ENCODE measurements at regions not wholly inside any gene's neighbourhood (a gene's known extent, or its start where the extent isn't known, plus 50 kb on each side); places are given as distances from the start of the nearest gene placed in this dataset.

DNA sequence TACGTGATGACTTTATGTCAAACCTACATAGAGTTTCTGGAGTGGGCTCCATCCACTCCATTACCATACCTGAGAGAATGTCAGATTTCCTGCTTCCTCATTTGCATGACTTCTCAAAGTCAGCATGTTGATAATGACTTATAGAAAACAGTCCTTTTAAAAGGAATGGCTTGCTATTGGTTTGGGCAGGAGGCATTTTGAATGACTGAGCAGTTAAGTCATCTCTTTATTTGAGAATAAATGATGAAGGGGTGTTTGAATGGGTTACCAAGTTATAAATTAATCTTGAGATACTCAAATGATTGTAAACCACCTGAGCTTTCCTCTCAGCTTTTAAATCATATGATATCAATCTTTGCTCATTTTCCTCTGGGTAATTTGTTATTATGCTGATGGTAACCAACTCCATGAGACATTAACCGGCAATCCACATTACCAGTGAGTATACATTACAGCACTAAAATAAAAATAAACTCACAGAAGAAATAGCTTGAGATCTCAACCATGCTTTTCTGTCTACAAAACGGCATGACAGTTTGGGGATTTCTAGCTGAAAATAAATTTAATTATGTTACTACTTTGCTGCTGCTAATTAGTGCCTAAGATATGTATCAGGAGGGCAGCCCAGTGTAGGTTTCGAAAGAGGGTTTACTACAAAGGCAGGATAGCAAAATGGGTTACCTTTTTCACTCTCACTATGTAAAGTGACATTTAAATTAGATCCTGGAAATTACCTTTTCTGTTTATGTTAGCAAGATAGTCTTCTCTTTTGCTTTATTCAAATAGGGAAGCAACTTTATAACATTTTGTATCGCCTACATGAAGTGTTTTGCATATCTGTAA is 78.8 kb downstream of the RPS12 start:
- no peak for TF ChIP-seq FOXP2 (optimal IDR thresholded peaks at IDR 0.05; ENCODE audit: borderline replicate concordance, extremely low read depth, extremely low read length, insufficient read depth)
- TF ChIP-seq SIN3A (IDR thresholded peaks at IDR 0.05; ENCODE audit: borderline replicate concordance, insufficient read depth, low read length): 0 out of 2 replicates have a peak, but pooled peaks have one; percentile 74
- TF ChIP-seq, protein P1, sequence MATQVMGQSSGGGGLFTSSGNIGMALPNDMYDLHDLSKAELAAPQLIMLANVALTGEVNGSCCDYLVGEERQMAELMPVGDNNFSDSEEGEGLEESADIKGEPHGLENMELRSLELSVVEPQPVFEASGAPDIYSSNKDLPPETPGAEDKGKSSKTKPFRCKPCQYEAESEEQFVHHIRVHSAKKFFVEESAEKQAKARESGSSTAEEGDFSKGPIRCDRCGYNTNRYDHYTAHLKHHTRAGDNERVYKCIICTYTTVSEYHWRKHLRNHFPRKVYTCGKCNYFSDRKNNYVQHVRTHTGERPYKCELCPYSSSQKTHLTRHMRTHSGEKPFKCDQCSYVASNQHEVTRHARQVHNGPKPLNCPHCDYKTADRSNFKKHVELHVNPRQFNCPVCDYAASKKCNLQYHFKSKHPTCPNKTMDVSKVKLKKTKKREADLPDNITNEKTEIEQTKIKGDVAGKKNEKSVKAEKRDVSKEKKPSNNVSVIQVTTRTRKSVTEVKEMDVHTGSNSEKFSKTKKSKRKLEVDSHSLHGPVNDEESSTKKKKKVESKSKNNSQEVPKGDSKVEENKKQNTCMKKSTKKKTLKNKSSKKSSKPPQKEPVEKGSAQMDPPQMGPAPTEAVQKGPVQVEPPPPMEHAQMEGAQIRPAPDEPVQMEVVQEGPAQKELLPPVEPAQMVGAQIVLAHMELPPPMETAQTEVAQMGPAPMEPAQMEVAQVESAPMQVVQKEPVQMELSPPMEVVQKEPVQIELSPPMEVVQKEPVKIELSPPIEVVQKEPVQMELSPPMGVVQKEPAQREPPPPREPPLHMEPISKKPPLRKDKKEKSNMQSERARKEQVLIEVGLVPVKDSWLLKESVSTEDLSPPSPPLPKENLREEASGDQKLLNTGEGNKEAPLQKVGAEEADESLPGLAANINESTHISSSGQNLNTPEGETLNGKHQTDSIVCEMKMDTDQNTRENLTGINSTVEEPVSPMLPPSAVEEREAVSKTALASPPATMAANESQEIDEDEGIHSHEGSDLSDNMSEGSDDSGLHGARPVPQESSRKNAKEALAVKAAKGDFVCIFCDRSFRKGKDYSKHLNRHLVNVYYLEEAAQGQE (IDR thresholded peaks at IDR 0.05; ENCODE audit: insufficient read depth in 1 of 2, low read depth in 2 of 2, low read length in 2 of 2): no peak

DNA sequence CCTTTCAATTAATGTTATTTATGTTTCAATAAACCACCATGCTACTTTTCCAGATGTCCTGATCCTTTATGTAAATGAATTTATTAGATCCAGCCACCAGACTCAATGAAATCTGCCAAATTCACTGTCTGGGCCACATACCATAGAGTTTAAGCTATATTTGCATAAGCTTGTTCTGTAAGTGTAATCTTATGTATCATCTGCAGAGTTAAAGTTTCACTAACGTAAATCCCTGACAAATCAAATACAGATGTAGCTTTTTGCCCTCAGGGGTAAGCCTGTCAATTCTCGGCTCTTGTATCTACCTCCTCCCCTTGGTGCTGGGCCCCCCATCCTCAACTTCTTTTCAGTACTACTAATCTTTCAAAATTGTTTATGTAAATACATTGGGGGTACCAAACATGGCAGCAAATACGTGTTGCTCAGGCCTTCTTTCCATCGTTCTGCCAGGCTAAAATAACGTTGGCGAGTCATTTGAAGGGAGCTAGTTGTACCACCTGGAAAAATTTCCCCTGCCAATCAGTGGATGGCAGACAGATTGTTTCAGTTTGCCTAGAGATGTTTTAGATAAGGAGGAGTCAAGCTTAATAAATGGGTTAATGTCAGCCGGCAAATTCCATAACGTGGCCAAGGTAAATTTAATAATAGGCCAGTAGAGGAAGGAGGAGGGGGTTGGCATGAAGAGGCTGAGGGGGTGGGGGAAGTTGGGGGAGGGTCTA is 79.6 kb downstream of the RPS12 start:
- no peak for TF ChIP-seq FOXP2 (optimal IDR thresholded peaks at IDR 0.05; ENCODE audit: borderline replicate concordance, extremely low read depth, extremely low read length, insufficient read depth)
- TF ChIP-seq POLR2AphosphoS5 (IDR thresholded peaks at IDR 0.05; ENCODE audit: low read depth, low read length): no peak

DNA sequence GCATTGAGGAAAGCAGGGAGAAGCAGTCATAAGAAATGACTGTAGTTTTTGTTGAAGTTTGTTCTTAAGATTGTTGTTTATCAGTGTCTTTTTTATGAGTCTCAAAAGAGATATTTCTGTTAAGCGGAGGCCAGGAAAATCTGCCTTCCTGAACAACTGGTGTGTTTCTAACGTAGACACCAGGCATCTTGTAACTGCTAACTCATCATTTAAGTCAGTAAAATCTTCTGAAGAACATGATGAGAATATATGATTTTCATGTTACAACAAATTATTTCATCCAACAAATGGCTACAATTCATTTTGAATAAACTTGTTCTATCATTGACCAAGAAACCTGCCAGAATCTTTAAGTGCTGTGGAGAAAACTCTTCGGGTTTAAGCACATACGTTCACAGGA is 84.0 kb downstream of the RPS12 start:
- TF ChIP-seq, protein P1 (IDR thresholded peaks at IDR 0.05; ENCODE audit: insufficient read depth in 1 of 2, low read depth in 2 of 2, low read length in 2 of 2): no peak
- no peak for TF ChIP-seq SIN3A (IDR thresholded peaks at IDR 0.05; ENCODE audit: borderline replicate concordance, insufficient read depth, low read length)
- TF ChIP-seq TAF1 (IDR thresholded peaks at IDR 0.05; ENCODE audit: borderline replicate concordance, insufficient read depth, low read length): no peak
- no peak for TF ChIP-seq FOXP2 (optimal IDR thresholded peaks at IDR 0.05; ENCODE audit: borderline replicate concordance, extremely low read depth, extremely low read length, insufficient read depth)
- no peak for TF ChIP-seq POLR2AphosphoS5 (IDR thresholded peaks at IDR 0.05; ENCODE audit: low read depth, low read length)

DNA sequence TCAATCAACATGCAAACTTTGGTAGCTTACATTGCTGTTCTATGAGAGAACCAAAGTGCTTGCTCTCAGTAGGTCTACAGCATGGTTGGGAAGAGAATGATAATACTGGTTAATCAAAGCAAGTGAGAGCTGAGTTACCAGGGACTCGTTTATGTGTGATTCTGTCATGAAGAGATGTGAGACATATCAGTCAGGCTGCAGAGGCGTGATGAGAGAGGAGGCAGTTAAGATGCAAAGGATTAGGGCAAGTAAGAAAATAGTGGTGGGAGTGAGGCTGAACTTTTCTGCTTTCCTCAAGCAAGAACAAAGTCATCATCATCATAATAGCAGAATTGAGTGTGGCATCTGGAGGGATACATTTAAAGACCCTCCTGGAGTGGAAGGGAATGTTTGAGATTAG is 86.5 kb downstream of the RPS12 start:
- TF ChIP-seq, protein P1 (IDR thresholded peaks at IDR 0.05; ENCODE audit: insufficient read depth in 1 of 2, low read depth in 2 of 2, low read length in 2 of 2): no peak
- TF ChIP-seq TAF1 (IDR thresholded peaks at IDR 0.05; ENCODE audit: borderline replicate concordance, insufficient read depth, low read length): no peak
- TF ChIP-seq POLR2AphosphoS5 (IDR thresholded peaks at IDR 0.05; ENCODE audit: low read depth, low read length): no peak
- TF ChIP-seq FOXP2 (optimal IDR thresholded peaks at IDR 0.05; ENCODE audit: borderline replicate concordance, extremely low read depth, extremely low read length, insufficient read depth): no peak
- no peak for TF ChIP-seq SIN3A (IDR thresholded peaks at IDR 0.05; ENCODE audit: borderline replicate concordance, insufficient read depth, low read length)

DNA sequence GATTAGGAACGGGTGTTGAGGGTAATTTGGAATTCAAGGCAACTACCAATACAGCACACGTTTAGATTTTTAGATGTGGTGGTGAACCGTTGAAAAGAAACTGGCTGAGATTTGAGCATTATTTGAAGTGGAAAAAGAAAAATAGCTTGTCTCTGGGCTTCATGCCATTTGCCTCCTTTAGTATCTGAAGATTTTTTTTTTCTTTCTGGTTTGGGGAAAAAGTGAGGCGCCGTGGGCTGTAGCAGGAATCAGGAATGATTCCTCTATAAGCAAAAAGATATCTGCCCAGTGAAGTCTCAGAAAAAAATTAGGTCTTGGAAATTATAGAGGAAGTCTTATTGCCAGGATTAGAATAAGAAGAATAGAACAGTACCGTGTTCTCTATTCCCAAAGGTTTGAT is 88.5 kb downstream of the RPS12 start:
- TF ChIP-seq TAF1 (IDR thresholded peaks at IDR 0.05; ENCODE audit: borderline replicate concordance, insufficient read depth, low read length) (no peak), SIN3A (IDR thresholded peaks at IDR 0.05; ENCODE audit: borderline replicate concordance, insufficient read depth, low read length) (no peak)

DNA sequence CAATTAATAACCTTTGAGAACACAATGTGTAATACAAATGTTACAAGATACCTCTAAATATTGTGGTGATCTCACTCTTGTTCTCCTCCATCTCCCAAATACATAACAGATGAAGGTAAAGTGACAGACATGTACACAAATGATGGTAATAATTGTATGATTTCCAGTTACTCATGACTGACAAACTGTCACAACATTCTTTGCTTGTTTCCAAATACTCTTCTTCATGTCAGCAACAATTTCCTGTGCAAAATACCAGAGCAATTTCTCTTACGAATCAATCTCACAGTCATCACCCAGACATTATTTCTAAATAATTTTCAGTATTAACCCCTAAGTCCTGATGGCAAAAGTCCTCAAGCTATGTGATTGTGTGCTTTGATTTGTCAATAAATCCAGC is 92.9 kb downstream of the RPS12 start:
- TF ChIP-seq TAF1 (IDR thresholded peaks at IDR 0.05; ENCODE audit: borderline replicate concordance, insufficient read depth, low read length) (no peak), FOXP2 (optimal IDR thresholded peaks at IDR 0.05; ENCODE audit: borderline replicate concordance, extremely low read depth, extremely low read length, insufficient read depth) (no peak), SIN3A (IDR thresholded peaks at IDR 0.05; ENCODE audit: borderline replicate concordance, insufficient read depth, low read length) (no peak), POLR2AphosphoS5 (IDR thresholded peaks at IDR 0.05; ENCODE audit: low read depth, low read length) (no peak)
- TF ChIP-seq, protein P1 (IDR thresholded peaks at IDR 0.05; ENCODE audit: insufficient read depth in 1 of 2, low read depth in 2 of 2, low read length in 2 of 2): no peak
